Endothelial cell (in vitro differentiated cells): ENCODE measurements at regions not wholly inside any gene's neighbourhood (a gene's known extent, or its start where the extent isn't known, plus 50 kb on each side); places are given as distances from the start of the nearest gene placed in this dataset.

Experiments used
- DNase-seq: peaks from one replicate; pipeline ENCODE4 v3.0.0; 2021; ENCODE audit warnings: low spot score
- H3K27ac Mint-ChIP-seq: one replicate; pipeline ENCODE4 v1.8.0; 2021; ENCODE audit warnings: mixed read lengths, inconsistent platforms; ENCODE audit not compliant: unreplicated experiment
- H3K27me3 Mint-ChIP-seq: one replicate; pipeline ENCODE4 v1.8.0; 2021; ENCODE audit warnings: mild to moderate bottlenecking, moderate library complexity, mixed read lengths, inconsistent platforms; ENCODE audit not compliant: unreplicated experiment
- H3K36me3 Mint-ChIP-seq: one replicate; pipeline ENCODE4 v1.8.0; 2021; ENCODE audit warnings: mild to moderate bottlenecking, low read depth, mixed read lengths, inconsistent platforms; ENCODE audit not compliant: unreplicated experiment
- H3K4me1 Mint-ChIP-seq: one replicate; pipeline ENCODE4 v1.8.0; 2021; ENCODE audit warnings: mild to moderate bottlenecking, mixed read lengths, inconsistent platforms; ENCODE audit not compliant: unreplicated experiment
- H3K4me3 Mint-ChIP-seq: one replicate; pipeline ENCODE4 v1.8.0; 2021; ENCODE audit warnings: mild to moderate bottlenecking, mixed read lengths, inconsistent platforms; ENCODE audit not compliant: unreplicated experiment
- H3K9me3 Mint-ChIP-seq: one replicate; pipeline ENCODE4 v1.8.0; 2021; ENCODE audit warnings: mixed read lengths, inconsistent platforms; ENCODE audit not compliant: unreplicated experiment
- CTCF ChIP-seq: fragments of 200-600 bp; sonication (generic); IDR thresholded peaks from one replicate; pipeline ENCODE4 v1.5.0; 2021; ENCODE audit warnings: antibody characterized with exemption; ENCODE audit not compliant: unreplicated experiment

- no peaks in the 10 kb centered on the region for H3K9me3 Mint-ChIP-seq
- H3K4me1 Mint-ChIP-seq = no peaks in the 10 kb centered on the region
- no peak for DNase-seq
- TF ChIP-seq CTCF = no peak
- H3K27me3 Mint-ChIP-seq = no peaks in the 10 kb centered on the region
- no peaks in the 10 kb centered on the region for H3K36me3 Mint-ChIP-seq
- no peak overlapping the region for H3K27ac Mint-ChIP-seq
- no peak overlapping the region for H3K4me3 Mint-ChIP-seq
These were observed 261.5 kb downstream of the BMP2 start for GRCh38 chr20:7029019-7029418.

- Mint-ChIP-seq H3K27ac (no peak overlapping the region), H3K36me3 (no peaks in the 10 kb centered on the region), H3K4me1 (no peaks in the 10 kb centered on the region), H3K9me3 (no peaks in the 10 kb centered on the region), H3K4me3 (no peak overlapping the region), H3K27me3 (no peaks in the 10 kb centered on the region)
- peak; percentile 76 for TF ChIP-seq CTCF
- DNase-seq = peak; percentile 14
These were observed 263.7 kb downstream of the BMP2 start for GRCh38 chr20:7031222-7031621.

GRCh38 chr20:7038029-7038428 lies 270.5 kb downstream of the BMP2 start:
- no peak overlapping the region for H3K4me3 Mint-ChIP-seq
- no peaks in the 10 kb centered on the region for H3K4me1 Mint-ChIP-seq
- DNase-seq = no peak
- H3K27me3 Mint-ChIP-seq = no peaks in the 10 kb centered on the region
- TF ChIP-seq CTCF = no peak
- H3K36me3 Mint-ChIP-seq = no peaks in the 10 kb centered on the region
- no peak overlapping the region for H3K27ac Mint-ChIP-seq
- no peaks in the 10 kb centered on the region for H3K9me3 Mint-ChIP-seq

DNA sequence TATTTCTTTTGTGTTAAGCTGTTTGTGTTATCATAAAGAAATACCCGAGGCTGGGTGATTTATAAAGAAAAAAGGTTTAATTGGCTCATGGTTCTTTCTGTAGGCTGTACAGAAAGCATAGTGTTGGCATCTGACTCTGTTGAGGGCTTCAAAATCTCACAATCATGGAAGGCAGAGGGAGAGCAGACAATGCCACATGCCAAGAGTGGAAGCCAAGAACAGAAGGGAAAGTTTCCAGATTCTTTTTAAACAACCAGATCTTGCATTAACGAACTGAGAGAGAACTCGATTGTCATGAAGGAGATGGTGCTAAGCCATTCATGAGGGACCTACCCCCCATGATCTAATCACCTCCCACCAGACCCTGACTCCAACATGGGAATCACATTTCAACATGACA lies 290.1 kb downstream of the BMP2 start:
- H3K27me3 Mint-ChIP-seq = no peaks in the 10 kb centered on the region
- no peaks in the 10 kb centered on the region for H3K4me1 Mint-ChIP-seq
- no peak for DNase-seq
- no peak for TF ChIP-seq CTCF
- H3K9me3 Mint-ChIP-seq = no peaks in the 10 kb centered on the region
- no peak overlapping the region for H3K4me3 Mint-ChIP-seq
- no peak overlapping the region for H3K27ac Mint-ChIP-seq
- no peaks in the 10 kb centered on the region for H3K36me3 Mint-ChIP-seq

GRCh38 chr20:7078804-7079203 lies 311.3 kb downstream of the BMP2 start:
- TF ChIP-seq CTCF = no peak
- H3K27me3 Mint-ChIP-seq = no peaks in the 10 kb centered on the region
- no peak overlapping the region for H3K27ac Mint-ChIP-seq
- no peak for DNase-seq
- H3K4me3 Mint-ChIP-seq = no peak overlapping the region
- H3K9me3 Mint-ChIP-seq = no peaks in the 10 kb centered on the region
- no peaks in the 10 kb centered on the region for H3K36me3 Mint-ChIP-seq
- no peaks in the 10 kb centered on the region for H3K4me1 Mint-ChIP-seq
